ENCODE measurements at regions not wholly inside any gene's neighbourhood (a gene's known extent, or its start where the extent isn't known, plus 50 kb on each side); places are given as distances from the start of the nearest gene placed in this dataset.

GRCh38 chr5:128799945-128800344, 165.3 kb upstream of the SLC27A6 start:
- TF ChIP-seq CTCF (IDR thresholded peaks at IDR 0.05; ENCODE audit: low read depth, low read length) (no peak), MAX (IDR thresholded peaks at IDR 0.05; ENCODE audit: low read depth, low read length) (no peak), POLR2A (IDR thresholded peaks at IDR 0.05; ENCODE audit: extremely low read depth, insufficient read length) (no peak), MYC (IDR thresholded peaks at IDR 0.05; ENCODE audit: low read depth, low read length) (no peak)
- DNase-seq (ENCODE audit: low read depth) = no peak
- no peak overlapping the region for H3K4me3 ChIP-seq (ENCODE audit: low read depth, low read length)

GRCh38 chr5:128800377-128800776, 164.9 kb upstream of the SLC27A6 start:
- no peak for TF ChIP-seq CTCF (IDR thresholded peaks at IDR 0.05; ENCODE audit: low read depth, low read length)
- no peak for TF ChIP-seq MYC (IDR thresholded peaks at IDR 0.05; ENCODE audit: low read depth, low read length)
- TF ChIP-seq MAX (IDR thresholded peaks at IDR 0.05; ENCODE audit: low read depth, low read length) = no peak
- TF ChIP-seq POLR2A (IDR thresholded peaks at IDR 0.05; ENCODE audit: extremely low read depth, insufficient read length) = no peak
- no peak overlapping the region for H3K4me3 ChIP-seq (ENCODE audit: low read depth, low read length)
- no peak for DNase-seq (ENCODE audit: low read depth)

GRCh38 chr5:128813317-128814070, 151.8 kb upstream of the SLC27A6 start:
- no peak for DNase-seq (ENCODE audit: low read depth)
- no peak for TF ChIP-seq CTCF (IDR thresholded peaks at IDR 0.05; ENCODE audit: low read depth, low read length)
- TF ChIP-seq POLR2A (IDR thresholded peaks at IDR 0.05; ENCODE audit: extremely low read depth, insufficient read length) = no peak
- no peak for TF ChIP-seq MAX (IDR thresholded peaks at IDR 0.05; ENCODE audit: low read depth, low read length)
- TF ChIP-seq MYC (IDR thresholded peaks at IDR 0.05; ENCODE audit: low read depth, low read length) = no peak
- no peak overlapping the region for H3K4me3 ChIP-seq (ENCODE audit: low read depth, low read length)

- no peak overlapping the region for H3K4me3 ChIP-seq (ENCODE audit: low read depth, low read length)
- no peak for DNase-seq (ENCODE audit: low read depth)
Measured at GRCh38 chr5:128815201-128815600, 150.1 kb upstream of the SLC27A6 start.

GRCh38 chr5:128825826-128826225, 139.5 kb upstream of the SLC27A6 start:
- no peak for DNase-seq (ENCODE audit: low read depth)
- TF ChIP-seq MYC (IDR thresholded peaks at IDR 0.05; ENCODE audit: low read depth, low read length) (no peak), MAX (IDR thresholded peaks at IDR 0.05; ENCODE audit: low read depth, low read length) (no peak), CTCF (IDR thresholded peaks at IDR 0.05; ENCODE audit: low read depth, low read length) (no peak), POLR2A (IDR thresholded peaks at IDR 0.05; ENCODE audit: extremely low read depth, insufficient read length) (no peak)
- no peak overlapping the region for H3K4me3 ChIP-seq (ENCODE audit: low read depth, low read length)

More at GRCh38 chr5:128815201-128815600, 150.1 kb upstream of the SLC27A6 start:
- TF ChIP-seq CTCF (IDR thresholded peaks at IDR 0.05; ENCODE audit: low read depth, low read length) = no peak
- TF ChIP-seq POLR2A (IDR thresholded peaks at IDR 0.05; ENCODE audit: extremely low read depth, insufficient read length) = no peak
- TF ChIP-seq MAX (IDR thresholded peaks at IDR 0.05; ENCODE audit: low read depth, low read length) = no peak
- no peak for TF ChIP-seq MYC (IDR thresholded peaks at IDR 0.05; ENCODE audit: low read depth, low read length)
